ENCODE measurements at regions not wholly inside any gene's neighbourhood (a gene's known extent, or its start where the extent isn't known, plus 50 kb on each side); places are given as distances from the start of the nearest gene placed in this dataset.

- Histone ChIP-seq H3K27ac (ENCODE audit: low read depth, low read length) (no peak overlapping the region), H3K4me3 (ENCODE audit: low read depth, low read length) (no peak overlapping the region), H3K27me3 (ENCODE audit: control insufficient read depth, insufficient read depth, low read length) (peaks cover 7% of the 10 kb centered on the region), H3K9me3 (ENCODE audit: control insufficient read depth, insufficient read depth, low read length) (peaks cover 7% of the 10 kb centered on the region; the same call in 1 of the 2 replicates)
- peak; percentile 11 for DNase-seq (ENCODE audit: low read depth, low spot score)
- ChIA-PET CTCF (no interaction called here), POLR2A (no interaction called here)
- TF ChIP-seq CTCF (IDR thresholded peaks at IDR 0.05; ENCODE audit: low read depth, low read length) = no peak
These were observed 238.4 kb upstream of the ZMIZ1 start for GRCh38 chr10:78830062-78830975.

GRCh38 chr10:78830976-78831375, 237.8 kb upstream of the ZMIZ1 start:
- no peak overlapping the region for H3K27ac ChIP-seq (ENCODE audit: low read depth, low read length)

GRCh38 chr10:78831461-78831860, 237.3 kb upstream of the ZMIZ1 start:
- TF ChIP-seq CTCF (IDR thresholded peaks at IDR 0.05; ENCODE audit: low read depth, low read length) = no peak
- ChIA-PET POLR2A (no interaction called here), CTCF (no interaction called here)
- Histone ChIP-seq H3K9me3 (ENCODE audit: control insufficient read depth, insufficient read depth, low read length) (peaks cover 7% of the 10 kb centered on the region; the same call in 1 of the 2 replicates), H3K27ac (ENCODE audit: low read depth, low read length) (no peak overlapping the region), H3K4me3 (ENCODE audit: low read depth, low read length) (no peak overlapping the region), H3K27me3 (ENCODE audit: control insufficient read depth, insufficient read depth, low read length) (peaks cover 7% of the 10 kb centered on the region)
- DNase-seq (ENCODE audit: low read depth, low spot score) = no peak

More at GRCh38 chr10:78830976-78831375, 237.8 kb upstream of the ZMIZ1 start:
- ChIA-PET POLR2A (no interaction called here), CTCF (no interaction called here)
- H3K4me3 ChIP-seq (ENCODE audit: low read depth, low read length) = no peak overlapping the region
- peaks cover 7% of the 10 kb centered on the region; the same call in 1 of the 2 replicates for H3K9me3 ChIP-seq (ENCODE audit: control insufficient read depth, insufficient read depth, low read length)
- peaks cover 7% of the 10 kb centered on the region for H3K27me3 ChIP-seq (ENCODE audit: control insufficient read depth, insufficient read depth, low read length)
- no peak for DNase-seq (ENCODE audit: low read depth, low spot score)
- TF ChIP-seq CTCF (IDR thresholded peaks at IDR 0.05; ENCODE audit: low read depth, low read length) = no peak

GRCh38 chr10:78832281-78832680, 236.5 kb upstream of the ZMIZ1 start:
- no peak for DNase-seq (ENCODE audit: low read depth, low spot score)

More at GRCh38 chr10:78832281-78832680, 236.5 kb upstream of the ZMIZ1 start:
- Histone ChIP-seq H3K9me3 (ENCODE audit: control insufficient read depth, insufficient read depth, low read length) (peaks cover 7% of the 10 kb centered on the region; the same call in 1 of the 2 replicates), H3K4me3 (ENCODE audit: low read depth, low read length) (no peak overlapping the region), H3K27ac (ENCODE audit: low read depth, low read length) (no peak overlapping the region), H3K27me3 (ENCODE audit: control insufficient read depth, insufficient read depth, low read length) (peaks cover 9% of the 10 kb centered on the region)
- CTCF ChIA-PET = interaction anchor here (0.5 kb wide), 1 partner anchor 57 kb away, joined by 6 read pairs; no protein-coding TSS in a partner anchor
- TF ChIP-seq CTCF (IDR thresholded peaks at IDR 0.05; ENCODE audit: low read depth, low read length) = no peak
- POLR2A ChIA-PET = no interaction called here
